ENCODE measurements at regions not wholly inside any gene's neighbourhood (a gene's known extent, or its start where the extent isn't known, plus 50 kb on each side); places are given as distances from the start of the nearest gene placed in this dataset.
A peak's percentile ranks its signal among the peaks of the same experiment; 100 is the strongest.
"Not testable (repeated sequence)": the region's sequence is repeated elsewhere in the genome, so short reads cannot be mapped to it uniquely, and the experiment has no call there.

DNA sequence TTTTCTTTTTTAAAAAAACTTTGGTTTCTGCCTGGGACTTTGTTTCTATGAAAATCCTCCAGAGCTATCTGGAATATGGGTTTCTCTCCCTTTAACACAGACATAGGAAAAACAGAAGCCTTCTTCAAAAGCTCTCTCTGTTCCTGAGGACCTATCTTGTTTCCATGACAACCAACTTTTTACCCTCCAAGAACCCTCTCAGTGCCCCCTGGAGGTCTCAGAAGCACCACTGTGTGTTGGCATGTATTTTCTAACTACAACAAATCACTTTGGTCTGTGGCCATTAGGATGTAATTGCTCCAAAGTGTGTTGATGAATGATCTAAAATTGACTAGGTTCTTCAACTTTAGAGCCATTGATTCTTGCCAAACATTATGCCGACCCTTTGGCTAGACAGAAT lies 1331.6 kb downstream of the ADGRL3 start:
- DNase-seq (ENCODE audit: low read depth), result peak; percentile 3

DNA sequence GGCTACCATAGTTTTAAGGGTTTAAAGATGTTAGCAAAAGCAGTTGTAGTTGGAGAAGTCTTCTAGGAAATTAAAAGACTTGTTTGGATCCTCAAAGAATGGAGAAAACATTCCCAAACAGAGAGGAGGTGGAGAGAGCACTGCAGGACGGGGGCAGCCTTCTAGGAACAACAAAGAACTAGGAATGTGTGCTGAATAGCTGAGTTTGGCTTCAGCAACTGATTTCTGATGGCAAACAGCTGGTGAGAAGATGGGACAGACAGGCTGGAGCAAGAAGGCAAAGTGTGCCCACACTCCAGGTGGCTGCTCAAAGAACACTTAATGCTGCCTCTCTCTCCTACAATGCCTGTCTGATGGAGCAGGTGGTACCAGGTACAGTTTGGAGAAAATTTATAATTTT lies 1331.1 kb downstream of the ADGRL3 start:
- no peak for DNase-seq (ENCODE audit: low read depth)

DNA sequence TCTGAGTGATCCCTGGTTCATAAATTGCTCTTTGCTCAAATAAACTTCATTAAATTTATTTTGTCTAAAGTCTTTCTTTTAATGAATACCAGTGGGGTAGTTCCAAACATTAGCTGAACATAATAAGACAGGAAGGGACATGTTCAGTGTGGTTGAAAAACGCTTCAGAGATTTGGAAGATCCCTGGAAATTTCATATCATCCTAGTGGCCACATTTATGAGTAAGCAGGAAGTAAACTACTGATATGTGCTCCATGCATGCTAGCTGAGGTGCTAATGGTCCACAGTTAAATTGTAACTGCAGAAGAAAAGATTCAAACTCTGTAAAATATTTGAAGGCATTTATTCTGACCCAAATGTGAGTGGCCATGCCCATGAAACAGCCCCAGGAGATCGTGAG lies 1328.7 kb downstream of the ADGRL3 start:
- no peak for DNase-seq (ENCODE audit: low read depth)

DNA sequence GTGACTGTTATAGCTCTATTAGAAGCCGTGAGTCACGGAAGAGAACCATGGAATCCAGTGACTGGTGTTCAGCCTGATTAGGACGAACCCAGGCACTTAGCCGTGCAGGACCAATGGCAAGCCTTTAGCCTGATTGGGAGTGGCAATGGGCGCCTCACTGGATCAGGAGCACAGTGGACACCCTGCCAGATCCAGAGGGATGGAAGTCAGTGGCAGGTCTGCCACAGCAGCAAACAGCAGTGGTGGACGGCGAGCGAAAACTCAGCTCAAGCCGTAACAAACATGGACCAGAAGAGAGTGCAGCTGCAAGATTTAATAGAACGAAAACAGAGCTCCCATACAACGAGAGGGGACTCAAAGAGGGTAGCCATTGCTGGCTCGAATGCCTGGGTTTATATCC lies 1326.5 kb downstream of the ADGRL3 start:
- no peak for DNase-seq (ENCODE audit: low read depth)

DNA sequence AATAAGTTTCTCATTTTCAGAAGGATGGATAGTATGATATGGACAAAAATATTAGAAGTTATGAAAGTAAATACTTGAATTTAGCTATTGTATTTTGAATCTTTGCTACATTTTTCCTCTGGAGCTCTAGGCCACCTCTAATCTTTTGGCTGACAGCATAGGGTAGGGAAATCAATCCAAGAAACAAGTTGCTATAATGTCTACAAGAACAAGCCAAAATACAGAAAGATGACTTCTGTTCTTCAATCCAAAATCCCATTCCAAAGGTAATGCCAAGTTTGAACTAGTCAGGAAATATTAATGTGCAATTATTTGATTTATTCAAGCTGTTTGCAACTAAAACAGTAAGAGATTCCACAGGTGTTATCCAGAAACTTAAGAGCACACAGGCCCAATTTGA lies 1323.1 kb downstream of the ADGRL3 start:
- no peak for DNase-seq (ENCODE audit: low read depth)

DNA sequence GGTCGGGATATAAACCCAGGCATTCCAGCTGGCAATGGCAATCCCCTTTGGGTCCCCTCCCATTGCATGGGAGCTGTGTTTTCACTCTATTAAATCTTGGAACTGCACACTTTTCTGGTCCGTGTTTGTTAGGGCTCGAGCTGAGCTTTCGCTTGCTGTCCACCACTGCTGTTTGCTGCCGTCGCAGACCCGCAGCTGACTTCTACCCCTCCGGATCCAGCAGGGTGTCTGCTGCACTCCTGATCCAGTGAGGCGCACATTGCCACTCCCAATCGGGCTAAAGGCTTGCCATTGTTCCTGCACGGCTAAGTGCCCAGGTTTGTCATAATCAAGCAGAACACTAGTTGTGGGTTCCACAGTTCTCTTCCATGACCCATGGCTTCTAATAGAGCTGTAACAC lies 1322.1 kb downstream of the ADGRL3 start:
- no peak for DNase-seq (ENCODE audit: low read depth)

DNA sequence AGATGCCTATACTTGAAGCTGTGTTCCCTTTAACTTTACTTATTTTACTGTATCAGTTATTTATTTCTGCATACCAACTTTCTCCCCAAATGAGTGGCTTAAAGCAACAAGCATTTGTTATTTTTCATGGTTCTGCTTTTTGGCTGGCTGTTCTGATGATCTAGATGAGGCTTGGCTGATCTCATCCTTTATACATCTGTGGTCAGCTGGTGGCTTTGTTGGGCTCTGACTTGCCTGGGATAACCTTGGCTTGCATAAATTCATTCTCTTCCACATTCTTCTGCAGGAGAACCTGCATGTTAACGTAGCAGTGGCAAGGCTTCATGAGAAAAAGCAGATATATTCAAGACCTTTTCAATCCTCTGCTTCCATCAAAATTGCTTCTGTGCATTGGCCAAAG lies 1317.6 kb downstream of the ADGRL3 start:
- DNase-seq (ENCODE audit: low read depth), result peak; percentile 40

DNA sequence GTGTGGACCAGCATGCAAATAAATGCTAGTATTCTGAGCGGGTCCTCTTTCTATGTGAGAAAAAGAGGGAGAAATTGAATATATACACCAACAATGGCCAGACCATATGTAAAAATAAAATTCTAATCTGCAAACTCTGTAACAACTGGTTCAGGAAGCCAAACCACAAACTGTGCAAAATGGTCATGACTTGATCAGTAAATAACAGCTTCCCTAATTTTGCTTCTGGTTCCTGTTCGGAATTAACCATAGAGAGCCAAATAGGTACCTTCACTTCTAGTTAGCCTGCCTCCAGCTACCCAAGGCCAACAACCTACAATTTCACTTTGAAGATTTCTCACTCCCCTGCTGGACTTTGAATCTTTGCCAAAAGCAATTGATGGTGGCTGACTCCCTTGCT lies 1313.2 kb downstream of the ADGRL3 start:
- DNase-seq (ENCODE audit: low read depth), result no peak

DNA sequence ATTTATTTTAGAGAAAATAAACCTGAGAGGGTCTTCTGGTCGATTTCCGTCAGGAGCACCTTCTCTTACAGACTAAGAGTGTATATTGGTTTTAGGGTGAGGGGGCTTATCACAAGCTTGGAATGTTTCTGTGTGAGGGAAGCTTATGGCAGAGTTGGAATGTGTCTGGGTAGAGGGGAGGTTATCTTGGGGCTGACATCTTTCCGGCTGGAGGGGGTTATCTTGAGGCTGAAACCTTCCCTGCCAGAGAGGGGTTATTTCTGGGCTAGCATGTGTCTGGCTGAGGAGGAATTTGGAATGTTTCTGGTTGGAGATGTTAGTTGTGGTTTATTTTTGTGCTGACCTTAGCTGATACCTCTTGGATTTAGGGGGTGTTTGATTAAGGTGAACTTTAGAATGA lies 1312.1 kb downstream of the ADGRL3 start:
- DNase-seq (ENCODE audit: low read depth), result no peak

DNA sequence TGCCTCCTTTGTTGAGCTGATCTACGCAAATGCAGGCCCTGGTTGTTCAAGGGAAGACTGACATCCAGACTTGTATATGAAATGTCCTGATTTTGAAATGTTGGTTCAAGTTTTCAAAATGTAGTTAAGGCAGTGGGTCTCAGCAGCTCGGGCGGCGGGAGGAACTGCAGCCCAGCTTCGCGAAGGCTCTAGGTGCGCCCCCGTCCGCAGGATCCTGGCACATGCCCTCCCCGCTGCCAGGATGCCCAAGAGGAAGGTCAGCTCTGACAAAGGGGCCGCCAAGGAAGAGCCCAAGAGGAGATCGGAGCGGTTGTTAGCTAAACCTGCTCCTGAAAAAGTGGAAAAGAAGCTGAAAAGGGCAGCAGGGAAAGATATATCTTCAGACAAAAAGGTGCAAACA lies 1310.1 kb downstream of the ADGRL3 start:
- no peak for DNase-seq (ENCODE audit: low read depth)

DNA sequence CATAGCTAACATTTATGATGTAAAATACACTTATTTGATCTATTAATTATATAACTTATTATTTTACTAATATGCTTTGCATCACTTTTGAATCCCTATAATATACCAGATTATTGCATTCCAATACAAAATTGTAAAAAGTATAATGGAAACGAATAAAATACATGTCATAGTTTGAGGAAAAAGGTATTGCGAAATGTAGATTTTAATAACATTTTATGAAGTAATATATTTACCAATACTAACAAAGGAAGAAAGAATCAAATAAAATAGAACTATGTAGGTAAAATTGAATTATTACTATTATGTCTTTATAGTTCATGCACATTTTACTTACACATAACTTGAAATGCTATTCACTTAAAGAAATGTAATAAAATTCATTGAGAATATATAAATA lies 1300.2 kb downstream of the ADGRL3 start:
- no peak for DNase-seq (ENCODE audit: low read depth)

DNA sequence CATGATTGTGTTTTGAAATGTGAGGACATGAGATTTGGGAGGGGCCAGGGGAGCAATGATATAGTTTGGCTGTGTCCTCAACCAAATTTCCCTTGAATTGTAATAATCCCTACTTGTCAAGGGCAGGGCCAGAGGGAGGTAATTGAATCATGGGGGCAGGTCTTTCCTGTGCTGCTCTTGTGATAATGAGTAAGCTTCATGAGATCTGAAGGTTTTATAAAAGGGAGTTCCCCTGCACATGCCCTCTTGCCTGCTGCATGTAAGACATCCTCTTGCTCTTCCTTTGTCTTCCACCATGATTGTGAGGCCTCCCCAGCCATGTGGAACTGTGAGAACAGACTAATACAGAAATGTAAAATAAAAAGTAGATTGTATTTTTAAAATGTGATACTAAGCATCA lies 1294.9 kb downstream of the ADGRL3 start:
- peak; percentile 25 for DNase-seq (ENCODE audit: low read depth)

DNA sequence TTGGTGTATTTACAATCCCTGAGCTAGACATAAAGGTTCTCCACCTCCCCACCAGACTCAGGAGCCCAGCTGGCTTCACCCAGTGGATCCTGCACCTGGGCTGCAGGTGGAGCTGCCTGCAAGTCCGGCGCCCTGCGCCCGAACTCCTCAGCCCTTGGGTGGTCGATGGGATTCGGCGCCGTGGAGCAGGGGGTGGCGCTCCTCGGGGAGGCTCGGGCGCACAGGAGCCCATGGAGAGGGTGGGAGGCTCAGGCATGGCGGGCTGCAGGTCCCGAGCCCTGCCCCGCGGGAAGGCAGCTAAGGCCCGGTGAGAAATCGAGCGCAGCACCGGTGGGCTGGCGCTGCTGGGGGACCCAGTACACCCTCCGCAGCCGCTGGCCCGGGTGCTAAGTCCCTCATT lies 1291.6 kb downstream of the ADGRL3 start:
- not testable (repeated sequence) for DNase-seq (ENCODE audit: low read depth)

DNA sequence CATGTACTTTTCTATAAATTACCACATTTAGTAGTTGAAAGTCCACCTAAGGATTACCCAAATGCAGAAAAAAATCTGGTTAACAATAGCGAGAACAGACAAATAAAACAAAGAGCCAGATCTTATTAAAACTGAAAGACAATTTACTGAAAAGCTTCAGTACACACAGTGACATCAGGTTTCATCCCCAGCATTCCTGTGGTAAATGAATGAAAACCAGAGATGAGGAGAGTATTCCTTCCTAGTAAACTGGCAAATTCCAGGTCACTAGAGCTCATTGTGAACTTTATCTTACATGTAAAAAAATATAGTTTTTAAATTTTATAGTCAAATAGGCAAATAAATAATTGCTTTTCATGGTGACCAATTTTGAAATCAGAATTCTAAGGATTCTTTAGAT lies 1290.5 kb downstream of the ADGRL3 start:
- DNase-seq (ENCODE audit: low read depth), result no peak

DNA sequence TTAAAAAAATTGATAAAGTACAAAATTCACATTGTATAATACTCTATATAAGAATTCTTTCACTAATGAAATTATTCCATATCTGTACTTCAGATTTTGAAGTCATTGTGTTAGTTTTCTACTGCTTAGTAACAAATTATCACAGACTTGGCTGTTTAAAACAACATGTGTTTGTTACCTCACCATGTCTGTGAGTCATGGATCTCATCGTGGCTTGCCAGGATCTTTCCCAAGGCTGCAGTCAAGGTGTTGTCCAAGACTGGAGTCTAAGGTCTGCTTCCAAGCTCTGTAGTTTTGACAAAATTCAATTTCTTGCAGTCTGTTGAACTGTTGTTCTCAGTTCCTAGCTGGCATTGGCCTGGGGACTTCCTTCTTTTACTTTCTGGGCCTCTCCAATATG lies 1286.9 kb downstream of the ADGRL3 start:
- peak; percentile 29 for DNase-seq (ENCODE audit: low read depth)

DNA sequence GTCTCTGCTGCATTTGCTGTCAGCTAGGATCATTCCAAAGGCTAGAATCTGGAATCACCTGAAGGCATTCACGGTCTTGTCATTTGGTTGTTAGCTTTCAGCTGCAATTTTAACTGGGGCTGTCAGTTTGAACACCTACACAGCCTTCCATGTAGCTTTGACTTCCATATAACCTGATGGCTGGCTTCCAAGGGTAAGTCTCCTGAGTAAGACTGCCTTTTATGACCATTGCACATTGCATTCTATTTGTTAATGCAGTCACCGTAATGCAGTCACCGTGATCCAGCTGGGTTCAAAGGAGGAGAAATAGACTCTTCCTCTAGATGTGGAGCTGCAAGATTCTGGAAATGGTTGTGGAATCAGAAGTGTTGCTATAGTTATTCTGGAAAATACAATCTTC lies 1284.2 kb downstream of the ADGRL3 start:
- DNase-seq (ENCODE audit: low read depth), result no peak

DNA sequence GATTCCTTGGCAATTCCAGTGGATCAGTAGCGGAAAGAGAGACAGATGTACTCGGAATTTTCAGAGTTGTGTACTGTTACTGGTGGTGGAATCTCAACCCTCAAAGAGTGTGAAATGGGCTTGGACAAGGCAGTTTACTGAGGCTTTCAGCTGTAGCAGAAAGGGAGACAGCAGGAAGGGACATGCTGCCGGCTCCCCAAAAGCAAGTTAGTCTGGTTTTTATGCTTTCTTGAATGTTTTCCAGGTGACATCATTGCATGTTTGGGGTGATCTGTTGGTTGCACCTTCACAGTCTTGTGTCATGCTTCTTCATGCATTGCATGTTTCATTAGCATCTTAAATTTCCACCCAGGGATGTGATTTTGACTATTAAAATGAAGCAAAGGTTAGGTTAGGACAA lies 1282.2 kb downstream of the ADGRL3 start:
- DNase-seq (ENCODE audit: low read depth), result no peak

DNA sequence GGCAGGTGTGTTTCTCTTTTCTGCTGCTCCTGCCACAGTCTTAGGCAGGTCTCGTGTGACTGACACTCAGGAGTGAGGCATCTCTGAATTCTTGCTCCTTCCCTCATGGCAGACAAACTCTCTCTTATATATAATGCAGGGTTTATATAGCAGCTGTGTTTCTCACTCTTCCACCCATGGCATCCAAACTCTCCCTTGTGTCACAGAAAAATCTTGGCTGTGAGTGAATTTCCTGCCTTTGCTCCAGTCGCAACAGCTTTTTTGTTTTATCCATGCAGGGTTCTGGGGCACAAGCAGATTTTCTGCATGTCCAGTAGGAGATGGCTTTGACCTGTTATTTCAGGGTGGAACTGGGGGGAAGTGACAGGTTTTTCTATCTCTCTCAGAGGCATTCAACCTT lies 1275.5 kb downstream of the ADGRL3 start:
- no peak for DNase-seq (ENCODE audit: low read depth)

DNA sequence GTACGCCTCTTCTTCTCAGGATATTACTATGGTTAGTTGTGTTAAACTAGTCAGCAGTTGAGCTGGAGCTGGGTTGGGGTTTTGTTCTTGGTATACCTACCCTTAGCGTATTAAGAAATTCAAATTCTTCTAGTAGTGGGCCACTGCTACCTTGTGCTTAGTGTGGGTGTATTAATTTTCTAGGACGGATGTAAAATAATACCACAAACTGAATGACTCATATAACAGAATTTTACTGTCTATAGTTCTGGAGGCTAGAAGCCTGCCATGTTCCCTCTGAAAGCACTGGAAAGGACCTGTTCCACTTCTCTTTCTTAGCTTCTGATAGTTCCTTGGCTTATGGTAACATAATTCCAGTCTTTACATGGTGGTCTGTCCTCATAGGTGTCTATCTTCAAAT lies 1274.7 kb downstream of the ADGRL3 start:
- DNase-seq (ENCODE audit: low read depth), result peak; percentile 14

DNA sequence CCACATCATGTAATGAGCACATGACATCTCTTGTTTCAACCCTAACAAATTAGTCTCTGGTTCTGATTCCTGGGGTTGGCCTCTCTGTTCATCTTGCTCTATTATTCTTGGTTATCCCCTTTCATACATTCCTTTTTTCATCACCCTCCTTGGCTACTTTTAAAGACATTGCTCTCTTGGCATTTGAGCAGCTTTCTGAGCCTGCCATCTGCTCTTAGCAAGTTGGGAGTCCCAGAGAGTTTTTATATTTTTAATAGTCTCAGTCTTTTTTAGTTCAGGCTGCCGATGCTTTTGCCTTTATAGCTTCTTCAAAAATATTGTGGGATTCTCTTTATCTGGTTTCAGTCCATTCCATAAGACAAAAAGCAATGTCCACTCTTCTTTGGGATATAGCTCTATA lies 1270.9 kb downstream of the ADGRL3 start:
- no peak for DNase-seq (ENCODE audit: low read depth)

DNA sequence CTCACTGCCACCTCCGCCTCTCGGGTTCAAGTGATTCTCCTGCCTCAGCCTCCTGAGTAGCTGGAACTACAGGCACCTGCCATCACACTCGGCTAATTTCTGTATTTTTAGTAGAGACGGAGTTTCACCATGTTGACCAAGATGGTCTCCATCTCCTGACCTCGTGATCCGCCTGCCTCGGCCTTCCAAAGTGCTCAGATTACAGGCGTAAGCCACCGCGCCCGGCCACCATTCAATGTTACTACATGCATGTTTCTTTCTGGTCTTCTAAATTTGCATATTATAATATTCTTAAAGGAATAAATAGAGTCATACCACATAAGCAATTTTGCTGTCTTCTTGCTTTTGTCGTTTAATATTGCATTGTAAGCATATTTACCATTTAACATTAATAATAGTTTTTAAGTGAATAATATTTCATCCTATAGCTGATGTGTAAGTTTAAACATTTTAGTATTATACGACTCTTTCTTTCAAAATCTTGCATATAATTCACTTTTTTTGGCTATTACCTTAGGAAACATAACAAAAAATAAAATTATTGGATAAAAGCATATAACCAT lies 1270.4 kb downstream of the ADGRL3 start:
- DNase-seq (ENCODE audit: low read depth), result no peak

DNA sequence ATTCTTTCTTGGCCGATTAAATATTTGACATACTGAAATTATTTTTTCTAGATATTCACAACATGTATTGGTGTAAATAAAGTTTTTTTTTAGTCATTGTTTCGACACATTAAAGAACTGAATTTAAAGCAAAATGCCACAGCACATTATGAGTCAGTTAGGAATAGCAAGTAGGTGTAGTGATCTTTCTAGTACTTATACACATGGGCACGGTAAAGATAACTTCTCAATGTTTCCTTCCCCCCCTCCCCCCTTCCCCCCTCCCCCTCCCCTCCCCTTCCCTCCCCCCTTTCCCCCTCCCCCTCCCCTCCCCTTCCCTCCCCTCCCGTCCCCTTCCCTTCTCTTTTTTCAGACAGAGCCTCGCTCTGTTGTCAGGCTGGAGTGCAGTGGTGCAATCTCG lies 1269.9 kb downstream of the ADGRL3 start:
- no peak for DNase-seq (ENCODE audit: low read depth)

DNA sequence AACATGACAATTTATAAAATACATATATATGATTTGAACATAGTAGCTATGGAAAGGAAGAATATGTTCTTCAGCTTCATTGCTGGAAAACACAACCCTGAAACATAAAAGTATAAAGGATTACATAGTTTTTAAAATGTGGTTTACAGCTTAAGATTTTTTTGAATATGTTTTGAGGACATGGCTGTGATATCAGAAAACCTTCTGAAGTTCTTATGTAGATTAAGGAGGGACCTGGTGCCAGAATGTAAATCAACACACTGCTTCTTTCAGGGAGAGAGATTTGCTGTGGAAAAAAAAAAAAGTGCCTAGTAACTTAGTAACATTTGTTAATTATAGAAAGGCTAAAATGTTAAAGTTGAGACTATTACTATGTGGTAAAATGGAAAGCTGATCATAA lies 1261.8 kb downstream of the ADGRL3 start:
- no peak for DNase-seq (ENCODE audit: low read depth)

DNA sequence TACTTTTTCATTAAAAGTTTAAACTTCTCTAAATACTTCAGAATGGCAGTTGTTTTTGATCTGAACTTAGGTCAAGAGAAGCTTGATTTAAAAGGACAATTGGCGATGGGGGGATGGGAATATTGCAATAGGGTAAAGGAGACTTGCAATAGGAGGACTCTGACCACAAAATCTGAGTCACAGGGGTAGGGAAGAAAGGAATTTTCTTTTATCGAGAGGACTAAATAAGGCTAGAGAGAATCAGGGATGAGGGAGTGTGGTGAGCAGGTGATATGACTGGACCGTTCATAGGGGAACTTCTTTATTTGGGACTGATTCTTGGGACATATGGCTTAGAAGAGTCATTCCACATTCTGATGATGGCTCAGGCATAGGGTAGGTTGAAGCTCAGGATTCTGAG lies 1260.2 kb downstream of the ADGRL3 start:
- DNase-seq (ENCODE audit: low read depth), result peak; percentile 20

DNA sequence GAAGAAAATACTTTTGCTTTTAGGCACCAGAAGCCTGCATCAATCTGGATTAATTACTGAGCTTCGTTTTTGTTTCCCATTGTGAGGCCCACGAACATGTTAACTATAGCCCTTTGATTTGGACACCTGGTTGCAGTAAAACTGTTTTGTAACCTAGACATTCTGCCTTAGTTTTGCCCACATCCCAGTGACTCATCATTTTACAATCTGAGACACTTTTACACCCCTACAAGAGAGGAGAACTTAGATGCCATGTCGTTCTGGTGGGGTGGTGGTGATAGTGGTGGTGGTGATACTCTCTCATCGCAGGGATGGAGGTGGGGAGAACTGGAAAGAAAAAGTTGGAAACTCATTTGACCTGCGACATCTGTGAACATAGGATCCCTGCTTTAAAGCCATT lies 1257.2 kb downstream of the ADGRL3 start:
- peak; percentile 34 for DNase-seq (ENCODE audit: low read depth)

Data from ELR (cell line).